T-helper 2 cell (primary cell): ENCODE measurements at regions not wholly inside any gene's neighbourhood (a gene's known extent, or its start where the extent isn't known, plus 50 kb on each side); places are given as distances from the start of the nearest gene placed in this dataset.
"Not testable (repeated sequence)": the region's sequence is repeated elsewhere in the genome, so short reads cannot be mapped to it uniquely, and the experiment has no call there.

Experiments used
- DNase-seq, 5 experiments: peaks; one replicate each; pipeline versions ENCODE4 v3.0.0 to v3.0.0-alpha.2; 2012 to 2022

DNA sequence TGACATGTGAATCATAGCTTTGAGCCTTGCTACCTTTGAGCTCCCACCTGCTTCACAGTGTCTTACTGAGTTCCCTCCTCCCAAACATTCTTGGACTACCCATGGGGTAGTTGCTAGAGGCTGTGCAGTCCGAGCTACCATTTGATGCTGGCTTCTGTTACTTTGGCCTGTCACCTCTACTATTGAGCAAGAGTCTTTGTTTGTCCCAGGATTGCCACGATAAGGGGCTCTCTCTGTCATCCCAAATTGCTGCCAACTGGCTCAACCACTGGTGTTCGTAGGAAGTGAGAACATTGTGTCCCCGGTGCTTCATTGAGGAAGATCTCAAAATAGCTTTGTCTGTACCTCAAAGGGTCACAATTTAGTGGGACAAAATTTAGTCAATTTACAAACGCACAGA is 59.1 kb upstream of the PAX8 start:
- no peak for DNase-seq

- DNase-seq: not testable (repeated sequence)
Measured at GRCh38 chr2:113336040-113336439, 57.3 kb upstream of the PAX8 start.

- DNase-seq: no peak
Measured at GRCh38 chr2:113334147-113334546, 55.4 kb upstream of the PAX8 start.

DNA sequence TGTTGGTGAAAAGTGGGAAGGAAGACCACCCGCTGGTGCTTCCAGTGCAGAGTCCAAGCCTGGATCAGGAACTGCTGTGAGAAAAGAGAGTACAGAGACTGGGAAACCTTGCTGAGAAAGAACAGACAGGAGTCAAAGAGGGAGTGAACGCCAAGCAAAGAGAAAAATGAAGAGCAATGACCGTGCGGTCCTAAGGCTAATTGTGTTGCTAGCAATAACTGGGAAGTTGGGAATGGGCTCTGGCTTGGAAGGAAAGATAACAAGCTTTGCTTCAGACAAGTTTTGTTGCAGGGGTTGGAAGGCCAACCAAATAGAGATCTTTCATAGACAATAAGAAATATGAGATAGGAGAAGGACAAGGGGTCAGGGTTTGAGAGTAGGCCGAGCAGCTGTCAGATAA is 55.0 kb upstream of the PAX8 start:
- DNase-seq: not testable (repeated sequence)

- DNase-seq: not testable (repeated sequence)
Measured at GRCh38 chr2:113330060-113330767, 51.5 kb upstream of the PAX8 start.

- DNase-seq: not testable (repeated sequence)
Measured at GRCh38 chr2:113328973-113329372, 50.3 kb upstream of the PAX8 start.

DNA sequence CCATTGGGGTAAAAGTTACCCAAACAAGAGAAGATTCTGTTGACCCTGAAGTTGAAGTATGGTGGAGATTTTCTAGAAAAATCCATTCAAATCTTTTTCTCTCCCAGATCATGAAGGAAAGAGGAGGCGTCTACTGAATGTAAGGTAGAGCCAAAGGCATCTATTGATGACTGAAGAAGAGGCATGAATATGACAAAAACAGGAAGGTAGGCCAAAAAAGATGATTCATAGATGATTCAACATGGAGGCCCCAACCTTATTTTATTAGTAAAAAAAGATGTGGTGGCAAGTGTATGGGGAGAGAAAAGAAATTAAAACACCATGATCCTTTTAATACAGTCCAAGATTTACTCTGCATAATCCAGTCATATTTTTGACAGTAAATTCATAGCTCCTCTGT is 49.9 kb upstream of the PAX8 start:
- not testable (repeated sequence) for DNase-seq
